ENCODE measurements at regions not wholly inside any gene's neighbourhood (a gene's known extent, or its start where the extent isn't known, plus 50 kb on each side); places are given as distances from the start of the nearest gene placed in this dataset.

- H3K4me1 ChIP-seq (ENCODE audit: control insufficient read depth in 2 of 2, insufficient read depth in 2 of 2, low read length in 2 of 2): no peaks in the 10 kb centered on the region
- H3K27ac Mint-ChIP-seq: no peak overlapping the region
- no peak for ATAC-seq
- H3K4me1 Mint-ChIP-seq: no peaks in the 10 kb centered on the region
- ChIA-PET CTCF (no interaction called here), POLR2A (no interaction called here)
- intact Hi-C loops (cut with micrococcal nuclease): no loop called here
- peaks cover 3 to 29% (median 14%) of the 10 kb centered on the region in 5 donors for H3K27me3 Mint-ChIP-seq
- H3K27me3 ChIP-seq (ENCODE audit: control insufficient read depth in 2 of 2, insufficient read depth in 2 of 2, low read length in 2 of 2): no peaks in the 10 kb centered on the region
- H3K36me3 ChIP-seq (ENCODE audit: control insufficient read depth in 2 of 3, insufficient read depth in 3 of 3, low read length in 3 of 3): no peaks in the 10 kb centered on the region
- no peaks in the 10 kb centered on the region for H3K9me3 Mint-ChIP-seq
- no peak overlapping the region for H3K27ac ChIP-seq (ENCODE audit: low read depth, low read length)
- no peak overlapping the region for H3K4me3 ChIP-seq (ENCODE audit: low read length)
- H3K36me3 Mint-ChIP-seq: no peaks in the 10 kb centered on the region
- H3K4me3 Mint-ChIP-seq: no peak overlapping the region
- H3K9me3 ChIP-seq (ENCODE audit: control insufficient read depth in 2 of 3, low read length in 3 of 3): no peaks in the 10 kb centered on the region
- DNase-seq: no peak
Measured at GRCh38 chr5:58403822-58404433, 56.0 kb downstream of the PLK2 start.

- Mint-ChIP-seq H3K4me1 (no peaks in the 10 kb centered on the region), H3K27me3 (peaks cover 2 to 21% (median 6%) of the 10 kb centered on the region in 5 donors), H3K9me3 (no peaks in the 10 kb centered on the region), H3K4me3 (no peak overlapping the region), H3K36me3 (no peaks in the 10 kb centered on the region), H3K27ac (no peak overlapping the region)
- H3K4me3 ChIP-seq (ENCODE audit: low read length): no peak overlapping the region
- POLR2A ChIA-PET: no interaction called here
- DNase-seq (no peak), ATAC-seq (no peak)
- no peaks in the 10 kb centered on the region for H3K27me3 ChIP-seq (ENCODE audit: control insufficient read depth in 2 of 2, insufficient read depth in 2 of 2, low read length in 2 of 2)
- CTCF ChIA-PET: no interaction called here
- no peaks in the 10 kb centered on the region for H3K4me1 ChIP-seq (ENCODE audit: control insufficient read depth in 2 of 2, insufficient read depth in 2 of 2, low read length in 2 of 2)
- H3K9me3 ChIP-seq (ENCODE audit: control insufficient read depth in 2 of 3, low read length in 3 of 3): no peaks in the 10 kb centered on the region
- H3K27ac ChIP-seq (ENCODE audit: low read depth, low read length): no peak overlapping the region
- intact Hi-C loops (cut with micrococcal nuclease): no loop called here
- H3K36me3 ChIP-seq (ENCODE audit: control insufficient read depth in 2 of 3, insufficient read depth in 3 of 3, low read length in 3 of 3): no peaks in the 10 kb centered on the region
Measured at GRCh38 chr5:58401701-58402100, 58.2 kb downstream of the PLK2 start.

GRCh38 chr5:58400737-58401136 lies 59.1 kb downstream of the PLK2 start:
- no peak for ATAC-seq
- Mint-ChIP-seq H3K27me3 (peaks cover 2 to 19% (median 6%) of the 10 kb centered on the region in 5 donors), H3K36me3 (no peaks in the 10 kb centered on the region), H3K9me3 (no peaks in the 10 kb centered on the region), H3K4me3 (no peak overlapping the region), H3K27ac (no peak overlapping the region), H3K4me1 (no peaks in the 10 kb centered on the region)
- Histone ChIP-seq H3K4me1 (ENCODE audit: control insufficient read depth in 2 of 2, insufficient read depth in 2 of 2, low read length in 2 of 2) (no peaks in the 10 kb centered on the region), H3K9me3 (ENCODE audit: control insufficient read depth in 2 of 3, low read length in 3 of 3) (no peaks in the 10 kb centered on the region), H3K36me3 (ENCODE audit: control insufficient read depth in 2 of 3, insufficient read depth in 3 of 3, low read length in 3 of 3) (no peaks in the 10 kb centered on the region), H3K27ac (ENCODE audit: low read depth, low read length) (no peak overlapping the region), H3K27me3 (ENCODE audit: control insufficient read depth in 2 of 2, insufficient read depth in 2 of 2, low read length in 2 of 2) (no peaks in the 10 kb centered on the region), H3K4me3 (ENCODE audit: low read length) (no peak overlapping the region)
- no peak for DNase-seq
- ChIA-PET CTCF (no interaction called here), POLR2A (no interaction called here)
- intact Hi-C loops (cut with micrococcal nuclease): no loop called here

GRCh38 chr5:58399951-58400350 lies 59.9 kb downstream of the PLK2 start:
- no peak overlapping the region for H3K4me3 ChIP-seq (ENCODE audit: low read length)
- Mint-ChIP-seq H3K4me1 (no peaks in the 10 kb centered on the region), H3K36me3 (no peaks in the 10 kb centered on the region), H3K27me3 (peaks cover 2 to 17% (median 5%) of the 10 kb centered on the region in 5 donors), H3K9me3 (no peaks in the 10 kb centered on the region), H3K4me3 (no peak overlapping the region), H3K27ac (no peak overlapping the region)
- no peaks in the 10 kb centered on the region for H3K36me3 ChIP-seq (ENCODE audit: control insufficient read depth in 2 of 3, insufficient read depth in 3 of 3, low read length in 3 of 3)
- ChIA-PET POLR2A (no interaction called here), CTCF (no interaction called here)
- no peak overlapping the region for H3K27ac ChIP-seq (ENCODE audit: low read depth, low read length)
- no peaks in the 10 kb centered on the region for H3K4me1 ChIP-seq (ENCODE audit: control insufficient read depth in 2 of 2, insufficient read depth in 2 of 2, low read length in 2 of 2)
- H3K27me3 ChIP-seq (ENCODE audit: control insufficient read depth in 2 of 2, insufficient read depth in 2 of 2, low read length in 2 of 2): no peaks in the 10 kb centered on the region
- intact Hi-C loops (cut with micrococcal nuclease): no loop called here
- ATAC-seq: no peak
- no peak for DNase-seq
- no peaks in the 10 kb centered on the region for H3K9me3 ChIP-seq (ENCODE audit: control insufficient read depth in 2 of 3, low read length in 3 of 3)

GRCh38 chr5:58394339-58394738 lies 65.5 kb downstream of the PLK2 start:
- no peaks in the 10 kb centered on the region for H3K36me3 ChIP-seq (ENCODE audit: control insufficient read depth in 2 of 3, insufficient read depth in 3 of 3, low read length in 3 of 3)
- H3K27ac ChIP-seq (ENCODE audit: low read depth, low read length): no peak overlapping the region
- peaks cover 0 to 29% (median 2%) of the 10 kb centered on the region in 5 donors for H3K27me3 Mint-ChIP-seq
- no peaks in the 10 kb centered on the region for H3K9me3 Mint-ChIP-seq
- DNase-seq (no peak), ATAC-seq (no peak)
- no peaks in the 10 kb centered on the region for H3K9me3 ChIP-seq (ENCODE audit: control insufficient read depth in 2 of 3, low read length in 3 of 3)
- H3K36me3 Mint-ChIP-seq: no peaks in the 10 kb centered on the region
- no peaks in the 10 kb centered on the region for H3K27me3 ChIP-seq (ENCODE audit: control insufficient read depth in 2 of 2, insufficient read depth in 2 of 2, low read length in 2 of 2)
- intact Hi-C loops (cut with micrococcal nuclease): no loop called here
- no peak overlapping the region for H3K4me3 ChIP-seq (ENCODE audit: low read length)
- no peaks in the 10 kb centered on the region for H3K4me1 Mint-ChIP-seq
- POLR2A ChIA-PET: no interaction called here
- CTCF ChIA-PET: no interaction called here
- H3K4me1 ChIP-seq (ENCODE audit: control insufficient read depth in 2 of 2, insufficient read depth in 2 of 2, low read length in 2 of 2): no peaks in the 10 kb centered on the region
- no peak overlapping the region for H3K4me3 Mint-ChIP-seq
- no peak overlapping the region for H3K27ac Mint-ChIP-seq

GRCh38 chr5:58393716-58394115 lies 66.2 kb downstream of the PLK2 start:
- CTCF ChIA-PET: no interaction called here

GRCh38 chr5:58392496-58392895 lies 67.4 kb downstream of the PLK2 start:
- Histone ChIP-seq H3K27me3 (ENCODE audit: control insufficient read depth in 2 of 2, insufficient read depth in 2 of 2, low read length in 2 of 2) (no peaks in the 10 kb centered on the region), H3K4me1 (ENCODE audit: control insufficient read depth in 2 of 2, insufficient read depth in 2 of 2, low read length in 2 of 2) (no peaks in the 10 kb centered on the region), H3K4me3 (ENCODE audit: low read length) (no peak overlapping the region), H3K9me3 (ENCODE audit: control insufficient read depth in 2 of 3, low read length in 3 of 3) (no peaks in the 10 kb centered on the region), H3K27ac (ENCODE audit: low read depth, low read length) (no peak overlapping the region), H3K36me3 (ENCODE audit: control insufficient read depth in 2 of 3, insufficient read depth in 3 of 3, low read length in 3 of 3) (no peaks in the 10 kb centered on the region)
- Mint-ChIP-seq H3K27ac (no peak overlapping the region), H3K4me1 (no peaks in the 10 kb centered on the region), H3K9me3 (no peaks in the 10 kb centered on the region), H3K36me3 (no peaks in the 10 kb centered on the region), H3K27me3 (peaks cover 0 to 29% (median 2%) of the 10 kb centered on the region in 5 donors), H3K4me3 (no peak overlapping the region)
- DNase-seq (no peak), ATAC-seq (no peak)
- ChIA-PET CTCF (no interaction called here), POLR2A (no interaction called here)
- intact Hi-C loops (cut with micrococcal nuclease): no loop called here

More at GRCh38 chr5:58393716-58394115, 66.2 kb downstream of the PLK2 start:
- no peak overlapping the region for H3K4me3 Mint-ChIP-seq
- intact Hi-C loops (cut with micrococcal nuclease): no loop called here
- Histone ChIP-seq H3K4me3 (ENCODE audit: low read length) (no peak overlapping the region), H3K36me3 (ENCODE audit: control insufficient read depth in 2 of 3, insufficient read depth in 3 of 3, low read length in 3 of 3) (no peaks in the 10 kb centered on the region), H3K27me3 (ENCODE audit: control insufficient read depth in 2 of 2, insufficient read depth in 2 of 2, low read length in 2 of 2) (no peaks in the 10 kb centered on the region), H3K4me1 (ENCODE audit: control insufficient read depth in 2 of 2, insufficient read depth in 2 of 2, low read length in 2 of 2) (no peaks in the 10 kb centered on the region), H3K9me3 (ENCODE audit: control insufficient read depth in 2 of 3, low read length in 3 of 3) (no peaks in the 10 kb centered on the region), H3K27ac (ENCODE audit: low read depth, low read length) (no peak overlapping the region)
- POLR2A ChIA-PET: no interaction called here
- no peak for ATAC-seq
- H3K4me1 Mint-ChIP-seq: no peaks in the 10 kb centered on the region
- DNase-seq: no peak
- H3K9me3 Mint-ChIP-seq: no peaks in the 10 kb centered on the region
- no peaks in the 10 kb centered on the region for H3K36me3 Mint-ChIP-seq
- peaks cover 0 to 29% (median 2%) of the 10 kb centered on the region in 5 donors for H3K27me3 Mint-ChIP-seq
- no peak overlapping the region for H3K27ac Mint-ChIP-seq

Measured in naive thymus-derived CD4-positive, alpha-beta T cell (primary cell).